B cell (primary cell): ENCODE measurements at regions not wholly inside any gene's neighbourhood (a gene's known extent, or its start where the extent isn't known, plus 50 kb on each side); places are given as distances from the start of the nearest gene placed in this dataset.

Source experiments
- ATAC-seq: fragments of 200-7000 bp; cut with Tn5 transposase; one replicate; pipeline ENCODE4 v1.10.0; 2021; ENCODE audit warnings: low read depth, mild to moderate bottlenecking, moderate number of reproducible peaks, moderate library complexity
- CTCF ChIA-PET: fragments of 350-600 bp; sonication (Branson Sonifier 250); formaldehyde crosslinking; loops from one replicate; lab custom pipeline; 2021; ENCODE audit warnings: antibody characterized with exemption, inconsistent platforms; lab: Charles Lee
- POLR2A ChIA-PET: fragments of 350-600 bp; sonication (Branson Sonifier 250); formaldehyde crosslinking; loops from one replicate; lab custom pipeline; 2021; ENCODE audit warnings: antibody characterized with exemption; lab: Charles Lee
- DNase-seq: peaks from one replicate; pipeline ENCODE4 v3.0.0; 2013
- H2AFZ ChIP-seq: 2 replicates; pipeline ENCODE4 v1.6.1; 2012; ENCODE audit warnings: mild to moderate bottlenecking, low read depth, low read length; ENCODE audit not compliant: insufficient read depth, poor library complexity, severe bottlenecking
- H3K27ac ChIP-seq, 2 donors: 1 replicate in 1 of 2; 2 replicates in 1 of 2; pipeline ENCODE4 v1.5.1; 2012 to 2013; ENCODE audit warnings: low read length in 2 of 2, mild to moderate bottlenecking in 2 of 2, moderate library complexity in 1 of 2
- H3K27me3 ChIP-seq, 4 experiments: fragments of 200-600 bp in 1 of 4; sonication (generic) in 1 of 4; replicated peaks in 1 of 4; 1 replicate in 2 of 4; 2 replicates in 2 of 4; pipeline versions ENCODE4 v1.6.1 to v1.7.0; 2013 to 2016; ENCODE audit warnings: low read length in 3 of 4, mild to moderate bottlenecking in 2 of 4, mixed read lengths in 1 of 4, moderate library complexity in 1 of 4; ENCODE audit not compliant: insufficient read depth in 4 of 4, control insufficient read depth in 3 of 4; ENCODE audit errors: control extremely low read depth in 1 of 4
- H3K36me3 ChIP-seq, 2 experiments: replicated peaks in 1 of 2; 1 replicate in 1 of 2; 2 replicates in 1 of 2; pipeline versions ENCODE4 v1.6.1 to v1.7.1; 2013; ENCODE audit warnings: low read length in 1 of 2; ENCODE audit not compliant: insufficient read depth in 2 of 2, control insufficient read depth in 1 of 2; ENCODE audit errors: control extremely low read depth in 1 of 2, extremely low read depth in 1 of 2
- H3K4me1 ChIP-seq, 2 donors: fragments of 200-600 bp in 1 of 2; sonication (generic) in 1 of 2; 1 replicate in 1 of 2; 2 replicates in 1 of 2; pipeline versions ENCODE4 v1.5.1 to v1.6.1; 2013 to 2017; ENCODE audit warnings: low read length in 2 of 2; ENCODE audit not compliant: control insufficient read depth in 2 of 2, insufficient read depth in 2 of 2
- H3K4me2 ChIP-seq: replicated peaks from 2 replicates; pipeline ENCODE3; 2012; ENCODE audit warnings: mild to moderate bottlenecking, low read depth, low read length; ENCODE audit not compliant: poor library complexity, severe bottlenecking
- H3K4me3 ChIP-seq, 5 experiments: fragments of 200-600 bp in 1 of 5; sonication (generic) in 1 of 5; 1 replicate in 3 of 5; 2 replicates in 2 of 5; pipeline versions ENCODE4 v1.5.1 to v1.7.0; 2011 to 2016; ENCODE audit warnings: low read length in 4 of 5, mild to moderate bottlenecking in 4 of 5, low read depth in 2 of 5, control low read depth in 1 of 5, moderate library complexity in 1 of 5; ENCODE audit not compliant: insufficient read depth in 1 of 5; ENCODE audit errors: control extremely low read depth in 1 of 5, extremely low read depth in 1 of 5
- H3K79me2 ChIP-seq: fragments of 200-600 bp; sonication (generic); one replicate; pipeline ENCODE4 v1.6.0; 2016; ENCODE audit warnings: low read length; ENCODE audit not compliant: control insufficient read depth, insufficient read depth
- H3K9ac ChIP-seq: fragments of 200-600 bp; sonication (generic); 2 replicates; pipeline ENCODE4 v1.6.1; 2017; ENCODE audit warnings: mild to moderate bottlenecking, low read length, moderate library complexity
- H3K9me3 ChIP-seq, 3 donors: one replicate each; pipeline versions ENCODE4 v1.6.1 to v1.7.1; 2013; ENCODE audit warnings: low read length in 2 of 3; ENCODE audit not compliant: control insufficient read depth in 2 of 3, insufficient read depth in 1 of 3; ENCODE audit errors: control extremely low read depth in 1 of 3
- H4K20me1 ChIP-seq: 2 replicates; pipeline ENCODE4 v1.6.0; 2012; ENCODE audit warnings: mild to moderate bottlenecking, low read length; ENCODE audit not compliant: insufficient read depth, control insufficient read depth, poor library complexity, severe bottlenecking
- H3K27ac Mint-ChIP-seq: one replicate; pipeline ENCODE4 v1.8.0; 2021; ENCODE audit warnings: mixed read lengths
- H3K27me3 Mint-ChIP-seq: one replicate; pipeline ENCODE4 v1.8.0; 2021; ENCODE audit warnings: mixed read lengths
- H3K4me1 Mint-ChIP-seq: one replicate; pipeline ENCODE4 v1.8.0; 2021; ENCODE audit warnings: mixed read lengths
- H3K4me3 Mint-ChIP-seq: one replicate; pipeline ENCODE4 v1.8.0; 2021; ENCODE audit warnings: mixed read lengths
- H3K9me3 Mint-ChIP-seq: one replicate; pipeline ENCODE4 v1.8.0; 2022; ENCODE audit warnings: mixed read lengths; ENCODE audit not compliant: insufficient read depth
- CTCF ChIP-seq: fragments of 200-600 bp; IDR thresholded peaks from one replicate; pipeline ENCODE4 v1.8.0; 2022; ENCODE audit warnings: antibody characterized with exemption, mild to moderate bottlenecking
- EZH2 ChIP-seq: IDR thresholded peaks from 2 replicates; pipeline ENCODE4 v1.6.1; 2012; ENCODE audit warnings: borderline replicate concordance, low read depth, mild to moderate bottlenecking, moderate library complexity, low read length; ENCODE audit not compliant: insufficient read depth, poor library complexity, severe bottlenecking
- WGBS: methylation state at CpG from one replicate; pipeline ENCODE4 v1.1.5; 2013; ENCODE audit warnings: missing lambda C conversion rate; ENCODE audit not compliant: insufficient coverage; 5-methylcytosine and 5-hydroxymethylcytosine counted together
- intact Hi-C: fragments of 100-400 bp; cut with micrococcal nuclease; formaldehyde crosslinking; loops from one replicate; pipeline ENCODE4 v1.10.0; 2022

- ChIA-PET POLR2A (no interaction called here), CTCF (no interaction called here)
- Mint-ChIP-seq H3K4me3 (no peak overlapping the region), H3K27me3 (no peaks in the 10 kb centered on the region), H3K27ac (no peak overlapping the region), H3K9me3 (no peaks in the 10 kb centered on the region), H3K4me1 (peaks cover 6% of the 10 kb centered on the region)
- intact Hi-C loops: no loop called here
- TF ChIP-seq CTCF: no peak
- TF ChIP-seq EZH2: no peak
- WGBS: no CpG with 5 or more reads among the region's 2 CpGs
- no peak overlapping the region for H2AFZ ChIP-seq
- H3K27ac ChIP-seq: no peak overlapping the region
- no peak overlapping the region for H3K4me2 ChIP-seq
- no peak for ATAC-seq
- H3K79me2 ChIP-seq: no peaks in the 10 kb centered on the region
- no peak overlapping the region for H3K4me3 ChIP-seq
- H3K4me1 ChIP-seq: no peaks in the 10 kb centered on the region
- H3K36me3 ChIP-seq: no peaks in the 10 kb centered on the region
- H3K9ac ChIP-seq: no peak overlapping the region
- H4K20me1 ChIP-seq: no peaks in the 10 kb centered on the region
- H3K27me3 ChIP-seq: no peaks in the 10 kb centered on the region
- no peaks in the 10 kb centered on the region for H3K9me3 ChIP-seq
- no peak for DNase-seq
These were observed 195.0 kb downstream of the AHR start for GRCh38 chr7:17493446-17493845.

DNA sequence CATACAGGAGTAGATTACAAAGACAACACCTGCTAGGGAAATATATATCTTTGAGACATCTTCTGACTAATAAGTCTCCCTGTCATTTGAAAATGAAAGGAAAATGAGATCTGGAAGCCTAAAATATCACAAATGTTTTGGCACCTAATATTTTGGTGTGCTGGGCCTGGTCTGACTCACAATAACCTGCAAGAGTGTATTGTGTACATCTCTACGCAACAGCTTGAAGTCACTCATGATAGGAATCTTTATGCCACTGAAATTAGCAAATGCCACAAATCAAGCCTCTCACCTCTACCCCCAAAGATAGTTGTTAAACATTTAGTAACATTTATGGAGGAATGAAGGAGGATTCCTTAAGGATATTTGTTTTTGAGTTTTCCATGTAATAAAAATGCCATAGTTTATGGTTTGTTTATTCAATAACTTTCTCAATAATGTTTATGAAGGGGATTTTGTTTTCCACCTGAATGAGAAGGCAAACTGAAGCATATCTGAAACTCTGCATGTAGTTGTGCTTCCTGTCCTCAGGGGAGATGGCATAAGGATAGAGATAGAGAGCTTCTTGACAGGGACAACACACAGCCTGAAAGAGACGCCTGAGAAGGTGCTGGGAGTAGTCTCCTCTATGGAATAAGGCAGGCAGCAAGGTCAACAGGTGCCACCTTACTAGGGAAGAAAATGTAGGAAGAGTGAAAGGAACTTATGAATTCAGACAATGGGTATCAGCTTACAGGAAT, 197.4 kb downstream of the AHR start:
- no peaks in the 10 kb centered on the region for H3K9me3 ChIP-seq
- ATAC-seq: no peak
- H3K9me3 Mint-ChIP-seq: no peaks in the 10 kb centered on the region

More for the DNA sequence above, 197.4 kb downstream of the AHR start:
- TF ChIP-seq EZH2 (no peak), CTCF (no peak)
- 83% methylated on average over 1 of the region's 2 CpGs for WGBS
- no peak for DNase-seq
- H3K36me3 ChIP-seq: no peaks in the 10 kb centered on the region
- H3K4me1 ChIP-seq: no peaks in the 10 kb centered on the region
- H3K27ac ChIP-seq: no peak overlapping the region
- H3K79me2 ChIP-seq: no peaks in the 10 kb centered on the region
- H4K20me1 ChIP-seq: no peaks in the 10 kb centered on the region
- no peak overlapping the region for H2AFZ ChIP-seq
- H3K27me3 Mint-ChIP-seq: no peaks in the 10 kb centered on the region
- no peak overlapping the region for H3K4me3 Mint-ChIP-seq
- H3K9ac ChIP-seq: no peak overlapping the region
- H3K27me3 ChIP-seq: no peaks in the 10 kb centered on the region
- H3K27ac Mint-ChIP-seq: no peak overlapping the region
- no peak overlapping the region for H3K4me2 ChIP-seq
- intact Hi-C loops: no loop called here
- POLR2A ChIA-PET: no interaction called here
- H3K4me1 Mint-ChIP-seq: peaks cover 6% of the 10 kb centered on the region
- H3K4me3 ChIP-seq: no peak overlapping the region
- CTCF ChIA-PET: no interaction called here
